ENCODE measurements at regions not wholly inside any gene's neighbourhood (a gene's known extent, or its start where the extent isn't known, plus 50 kb on each side); places are given as distances from the start of the nearest gene placed in this dataset.
A peak's percentile ranks its signal among the peaks of the same experiment; 100 is the strongest.

DNA sequence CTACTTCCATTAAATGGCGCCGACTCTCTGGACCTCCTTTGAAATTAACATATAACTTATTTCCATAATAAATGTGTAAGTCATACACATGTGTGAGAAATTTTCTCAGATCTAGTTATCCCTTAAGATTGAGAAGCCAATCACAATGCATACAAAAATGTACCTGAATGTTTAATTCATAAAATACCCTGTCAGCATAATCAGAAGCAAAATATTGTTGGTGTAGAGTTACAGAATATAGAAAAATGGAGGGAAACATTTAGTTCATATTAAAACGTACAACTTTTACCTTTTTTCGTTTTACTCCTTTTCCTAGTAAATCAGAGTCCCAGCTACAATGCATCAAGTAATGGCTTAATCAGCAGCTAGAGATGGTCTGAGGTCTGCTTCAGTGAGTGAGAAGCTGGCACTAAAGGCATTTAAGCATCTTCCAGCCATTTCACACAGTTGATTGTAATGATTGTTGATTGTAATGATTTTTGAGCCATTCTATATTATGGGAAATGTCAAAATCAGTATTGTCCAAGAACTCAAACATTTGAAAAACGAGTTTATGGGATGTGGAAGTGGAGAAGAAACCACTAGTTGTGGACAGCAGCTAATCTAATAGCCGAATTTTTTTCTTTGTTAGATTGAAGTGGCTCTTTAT is 81.8 kb downstream of the ANXA1 start:
- intact Hi-C loops (cut with DNase I) = no loop called here
- Histone ChIP-seq H3K27me3 (no peaks in the 10 kb centered on the region), H3K4me1 (no peaks in the 10 kb centered on the region), H3K4me3 (no peak overlapping the region), H3K36me3 (no peaks in the 10 kb centered on the region), H3K9me3 (no peaks in the 10 kb centered on the region), H3K27ac (peak overlapping the region; percentile 38)
- ATAC-seq (no peak), DNase-seq (no peak)
- no peak for TF ChIP-seq CTCF (IDR thresholded peaks at IDR 0.05)

GRCh38 chr9:73234008-73234360 is 82.3 kb downstream of the ANXA1 start:
- Histone ChIP-seq H3K9me3 (no peaks in the 10 kb centered on the region), H3K4me1 (no peaks in the 10 kb centered on the region), H3K27ac (peak overlapping the region; percentile 38), H3K36me3 (no peaks in the 10 kb centered on the region), H3K27me3 (no peaks in the 10 kb centered on the region), H3K4me3 (no peak overlapping the region)
- peak; percentile 45 for ATAC-seq
- TF ChIP-seq CTCF (IDR thresholded peaks at IDR 0.05) = no peak
- no peak for DNase-seq
- intact Hi-C loops (cut with DNase I) = no loop called here

- TF ChIP-seq CTCF (IDR thresholded peaks at IDR 0.05) = no peak
- Histone ChIP-seq H3K9me3 (no peaks in the 10 kb centered on the region), H3K4me1 (no peaks in the 10 kb centered on the region), H3K27ac (no peak overlapping the region), H3K4me3 (no peak overlapping the region), H3K36me3 (no peaks in the 10 kb centered on the region), H3K27me3 (no peaks in the 10 kb centered on the region)
- intact Hi-C loops (cut with DNase I) = no loop called here
- DNase-seq (no peak), ATAC-seq (peak; percentile 65)
These were observed 85.5 kb downstream of the ANXA1 start for GRCh38 chr9:73237140-73237539.

- no peak overlapping the region for H3K4me3 ChIP-seq
- intact Hi-C loops (cut with DNase I) = no loop called here
- ATAC-seq (no peak), DNase-seq (no peak)
- TF ChIP-seq CTCF (IDR thresholded peaks at IDR 0.05) = no peak
- no peaks in the 10 kb centered on the region for H3K27me3 ChIP-seq
- H3K4me1 ChIP-seq = no peaks in the 10 kb centered on the region
- no peaks in the 10 kb centered on the region for H3K9me3 ChIP-seq
- no peaks in the 10 kb centered on the region for H3K36me3 ChIP-seq
- H3K27ac ChIP-seq = no peak overlapping the region
These were observed 88.1 kb downstream of the ANXA1 start for GRCh38 chr9:73239570-73240265.

- TF ChIP-seq CTCF (IDR thresholded peaks at IDR 0.05) = no peak
- intact Hi-C loops (cut with DNase I) = no loop called here
- no peaks in the 10 kb centered on the region for H3K9me3 ChIP-seq
- no peak overlapping the region for H3K27ac ChIP-seq
- DNase-seq (no peak), ATAC-seq (no peak)
- H3K4me1 ChIP-seq = no peaks in the 10 kb centered on the region
- no peak overlapping the region for H3K4me3 ChIP-seq
- no peaks in the 10 kb centered on the region for H3K27me3 ChIP-seq
- no peaks in the 10 kb centered on the region for H3K36me3 ChIP-seq
These were observed 91.4 kb downstream of the ANXA1 start for GRCh38 chr9:73243078-73243477.
